ENCODE measurements at regions not wholly inside any gene's neighbourhood (a gene's known extent, or its start where the extent isn't known, plus 50 kb on each side); places are given as distances from the start of the nearest gene placed in this dataset.

GRCh38 chr5:64015824-64016223 lies 53.6 kb upstream of the HTR1A start:
- intact Hi-C loops (cut with micrococcal nuclease) (no loop called here), dilution Hi-C loops (cut with MboI; ENCODE audit: extremely low pct_ligation_motif_present, low sequenced_read_pairs) (no loop called here)
- no peak for DNase-seq (ENCODE audit: low read depth, low spot score)
- H3K79me2 ChIP-seq (ENCODE audit: control insufficient read depth, insufficient read depth, low read length), result no peaks in the 10 kb centered on the region
- no peaks in the 10 kb centered on the region for H3K36me3 ChIP-seq (ENCODE audit: control insufficient read depth in 2 of 2, extremely low read depth in 1 of 2, insufficient read depth in 2 of 2, low read length in 2 of 2)
- no peaks in the 10 kb centered on the region for H3K9me3 ChIP-seq (replicated peaks; ENCODE audit: control insufficient read depth, insufficient read depth, low read length)
- no peak overlapping the region for H3K4me3 ChIP-seq (replicated peaks in 1 of 3; ENCODE audit: insufficient read depth in 1 of 3, low read depth in 1 of 3, low read length in 3 of 3)
- TF ChIP-seq FOS (IDR thresholded peaks at IDR 0.05; ENCODE audit: borderline replicate concordance, insufficient read depth, low read length), result no peak
- TF ChIP-seq JUN (IDR thresholded peaks at IDR 0.05; ENCODE audit: borderline replicate concordance, insufficient read depth, insufficient read length, low read depth), result no peak
- TF ChIP-seq POLR2A (IDR thresholded peaks at IDR 0.05; ENCODE audit: low read depth, low read length), result no peak
- no peak for TF ChIP-seq EZH2 (IDR thresholded peaks at IDR 0.05; ENCODE audit: borderline replicate concordance, low read depth, low read length, severe bottlenecking)
- TF ChIP-seq GATA2 (IDR thresholded peaks at IDR 0.05; ENCODE audit: insufficient read depth, insufficient read length, low read depth, low read length), result no peak
- TF ChIP-seq CTCF (IDR thresholded peaks at IDR 0.05; ENCODE audit: extremely low read depth in 1 of 2, insufficient read depth in 1 of 2, low read depth in 1 of 2, low read length in 2 of 2), result no peak
- BruUV-seq (replicated peaks), result no TSS peak
- no peak for FAIRE-seq
- no peak overlapping the region for H2AFZ ChIP-seq (ENCODE audit: low read depth, low read length)
- ChIA-PET CTCF (no interaction called here), POLR2A (no interaction called here)
- H3K4me2 ChIP-seq (ENCODE audit: insufficient read depth, low read length), result no peak overlapping the region
- no peak overlapping the region for H3K27ac ChIP-seq (ENCODE audit: insufficient read depth, low read depth, low read length)
- H3K9ac ChIP-seq (replicated peaks; ENCODE audit: extremely low read depth, insufficient read depth, low read length), result no peak overlapping the region
- no peaks in the 10 kb centered on the region for H3K4me1 ChIP-seq (ENCODE audit: control insufficient read depth, extremely low read depth, insufficient read depth, low read length)
- no peaks in the 10 kb centered on the region for H4K20me1 ChIP-seq (replicated peaks; ENCODE audit: control insufficient read depth, extremely low read depth, insufficient read depth, low read length)
- H3K27me3 ChIP-seq (ENCODE audit: control insufficient read depth in 2 of 2, insufficient read depth in 2 of 2, low read length in 2 of 2), result no peaks in the 10 kb centered on the region
- H3K9me1 ChIP-seq (replicated peaks; ENCODE audit: control insufficient read depth, extremely low read depth, insufficient read depth, low read length), result no peaks in the 10 kb centered on the region
